SKM-1 treated with dmso at 0.1 percent for 144 hours (cell line): ENCODE measurements at regions not wholly inside any gene's neighbourhood (a gene's known extent, or its start where the extent isn't known, plus 50 kb on each side); places are given as distances from the start of the nearest gene placed in this dataset.
"Not testable (repeated sequence)": the region's sequence is repeated elsewhere in the genome, so short reads cannot be mapped to it uniquely, and the experiment has no call there.

Experiments
- DNase-seq: peaks from one replicate; lab custom pipeline; 2025; ENCODE audit not compliant: unreplicated experiment; lab: John Stamatoyannopoulos, UW

GRCh38 chr2:67322353-67323001 lies 74.7 kb upstream of the ETAA1 start:
- no peak for DNase-seq

GRCh38 chr2:67323209-67323991 lies 73.7 kb upstream of the ETAA1 start:
- no peak for DNase-seq

- DNase-seq, result no peak
These were observed 67.6 kb upstream of the ETAA1 start for GRCh38 chr2:67329513-67329912.

DNA sequence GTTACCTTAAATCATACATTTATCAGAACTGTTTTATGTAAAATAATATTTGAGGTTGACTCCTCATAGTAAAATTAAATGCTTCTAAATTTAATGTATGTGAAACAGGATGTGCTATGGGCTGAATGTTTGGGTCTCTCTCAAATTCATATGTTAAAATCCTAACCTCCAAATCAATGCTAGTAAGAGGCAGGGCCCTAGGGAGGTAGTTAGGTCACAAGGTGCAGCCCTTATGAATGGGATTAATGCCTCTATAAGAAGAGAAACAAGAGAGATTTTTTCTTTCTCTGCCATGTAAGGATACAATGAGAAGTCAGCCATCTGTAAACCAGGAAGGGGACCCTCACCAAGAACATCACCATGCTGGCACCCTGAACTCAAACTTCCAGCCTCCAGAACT lies 67.2 kb upstream of the ETAA1 start:
- no peak for DNase-seq

- DNase-seq, result not testable (repeated sequence)
These were observed 65.6 kb upstream of the ETAA1 start for GRCh38 chr2:67331419-67332086.

DNA sequence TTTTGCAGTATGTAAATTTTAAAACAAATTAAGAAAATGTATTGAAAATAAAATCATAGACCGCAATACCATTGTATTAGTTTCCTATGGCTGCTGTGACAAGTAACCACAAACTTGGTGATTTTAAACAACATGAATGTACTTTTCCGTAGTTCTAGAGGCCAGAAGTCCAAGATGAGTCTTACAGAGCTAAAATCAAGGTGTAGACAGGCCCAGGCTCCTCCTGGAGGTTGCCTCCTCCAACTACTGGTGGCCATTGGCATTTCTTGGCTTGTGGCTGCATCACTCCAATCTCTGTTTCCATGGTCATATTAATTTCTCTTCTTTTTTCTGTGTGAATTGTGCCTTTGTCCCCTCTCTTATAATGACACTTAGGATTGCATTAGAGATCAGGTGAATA lies 59.2 kb upstream of the ETAA1 start:
- DNase-seq, result no peak

- DNase-seq, result no peak
These were observed 58.4 kb upstream of the ETAA1 start for GRCh38 chr2:67338601-67339233.

DNA sequence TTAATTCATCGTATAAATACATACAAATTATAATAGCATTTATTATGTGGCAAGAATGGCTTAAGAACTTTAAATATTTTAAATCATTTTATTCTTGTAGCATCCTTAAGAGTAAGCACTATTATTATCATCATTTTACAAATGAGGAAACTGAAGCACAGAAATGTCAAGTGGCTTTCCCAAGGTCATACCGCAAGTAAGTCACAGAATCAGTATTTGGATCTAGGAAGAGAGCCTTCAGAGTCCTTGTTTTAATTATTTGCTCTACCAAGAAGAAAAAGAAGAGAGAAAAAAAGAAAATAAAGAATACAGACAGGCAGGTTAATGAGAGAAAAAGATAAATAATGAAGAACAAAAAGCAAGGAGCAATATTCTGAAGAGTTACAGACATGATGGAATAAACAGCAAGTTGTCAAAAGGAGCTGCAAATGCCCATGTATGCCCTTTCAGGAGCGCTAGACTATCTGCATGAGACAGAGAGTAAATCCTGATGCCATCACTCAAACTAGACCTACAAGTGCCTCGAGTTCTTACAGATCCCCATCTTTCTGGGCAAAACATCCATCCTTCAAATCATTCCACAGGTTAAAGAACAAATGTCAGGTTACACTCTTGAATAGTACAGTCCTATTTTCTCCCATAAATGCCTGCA lies 57.8 kb upstream of the ETAA1 start:
- DNase-seq, result no peak

DNA sequence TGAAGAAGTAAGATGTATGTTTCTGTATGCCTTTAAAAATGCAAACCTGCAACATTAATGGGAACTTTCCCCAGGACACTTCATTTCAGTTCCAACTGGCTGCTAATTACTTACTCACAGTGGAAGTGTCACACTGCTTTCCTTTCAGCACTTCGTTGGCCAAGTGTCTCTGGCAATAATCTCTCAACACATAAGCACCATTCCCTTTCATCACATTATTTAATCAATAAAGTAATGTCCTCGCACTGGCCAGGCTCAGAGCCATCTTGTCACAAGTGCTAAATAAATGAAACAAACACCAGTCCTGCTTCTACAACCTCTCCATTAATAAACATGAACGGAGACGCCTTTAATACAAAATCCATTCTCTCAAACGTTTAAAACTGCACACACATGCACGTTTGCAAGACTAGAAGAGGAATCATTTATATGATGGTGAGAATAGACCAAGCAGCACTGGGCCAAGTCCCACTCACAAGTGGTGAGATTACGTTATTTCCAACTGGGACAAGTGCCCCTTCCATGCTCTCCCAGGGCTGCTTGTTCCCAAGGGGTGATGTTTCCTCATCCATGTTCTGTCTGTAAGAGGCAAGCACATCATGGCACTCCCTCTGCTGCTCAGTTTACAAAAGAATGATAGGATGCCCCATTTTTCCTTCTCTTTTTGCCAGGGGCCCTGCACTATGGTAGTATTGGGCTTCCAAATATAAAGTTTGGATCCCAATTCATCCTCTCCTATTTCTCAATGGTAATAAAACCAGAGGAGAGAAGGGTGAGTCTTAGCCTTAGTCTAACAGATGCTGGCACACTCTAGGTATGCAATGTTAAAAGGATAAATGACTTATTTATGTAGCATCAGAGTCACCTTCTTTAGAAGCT lies 56.8 kb upstream of the ETAA1 start:
- no peak for DNase-seq

DNA sequence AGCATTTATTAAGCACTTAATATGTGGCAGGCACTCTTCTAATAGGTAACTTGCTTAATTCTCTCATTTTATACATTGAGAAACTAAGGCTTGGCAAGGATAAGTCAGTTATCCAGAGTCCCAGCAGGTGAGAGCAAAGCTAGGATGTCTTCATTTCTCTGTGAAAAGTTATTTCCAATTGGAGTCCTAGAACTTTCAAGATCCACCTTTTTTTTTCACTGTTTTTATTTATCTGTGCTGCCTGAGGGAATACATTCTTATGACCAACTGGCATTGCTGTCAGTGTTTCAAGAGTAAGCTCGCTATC lies 56.2 kb upstream of the ETAA1 start:
- no peak for DNase-seq

GRCh38 chr2:67341336-67341735 lies 55.8 kb upstream of the ETAA1 start:
- DNase-seq, result no peak

- DNase-seq, result no peak
These were observed 54.7 kb upstream of the ETAA1 start for GRCh38 chr2:67342394-67342793.

- no peak for DNase-seq
These were observed 50.3 kb upstream of the ETAA1 start for GRCh38 chr2:67346718-67347407.
